Fibroblast of lung (primary cell): ENCODE measurements at regions not wholly inside any gene's neighbourhood (a gene's known extent, or its start where the extent isn't known, plus 50 kb on each side); places are given as distances from the start of the nearest gene placed in this dataset.

Experiments used
- DNase-seq, 2 donors: peaks; one replicate each; pipeline versions ENCODE4 v3.0.0 to v3.0.0-alpha.2; 2010; ENCODE audit warnings: low read depth in 2 of 2
- H2AFZ ChIP-seq: 2 replicates; pipeline ENCODE4 v1.5.1; 2012; ENCODE audit warnings: low read length, control low read depth, inconsistent platforms
- H3K27ac ChIP-seq: 2 replicates; pipeline ENCODE4 v1.5.1; 2011; ENCODE audit warnings: low read length, control low read depth; ENCODE audit not compliant: insufficient read depth
- H3K27me3 ChIP-seq: 2 replicates; pipeline ENCODE4 v1.5.1; 2011; ENCODE audit warnings: mild to moderate bottlenecking, low read length; ENCODE audit not compliant: control insufficient read depth, insufficient read depth
- H3K36me3 ChIP-seq: 2 replicates; pipeline ENCODE4 v1.5.1; 2011; ENCODE audit warnings: low read length; ENCODE audit not compliant: control insufficient read depth, insufficient read depth
- H3K4me1 ChIP-seq: 2 replicates; pipeline ENCODE4 v1.5.1; 2011; ENCODE audit warnings: low read length; ENCODE audit not compliant: control insufficient read depth, insufficient read depth; ENCODE audit errors: extremely low read depth
- H3K4me2 ChIP-seq: 2 replicates; pipeline ENCODE4 v1.5.1; 2011; ENCODE audit warnings: low read length, control low read depth; ENCODE audit not compliant: insufficient read depth; ENCODE audit errors: extremely low read depth
- H3K4me3 ChIP-seq, 4 experiments: fragments of 200-600 bp in 1 of 4; sonication (generic) in 1 of 4; replicated peaks in 1 of 4; 2 replicates each; pipeline ENCODE4 v1.5.1; 2011 to 2016; ENCODE audit warnings: low read length in 4 of 4, low read depth in 3 of 4, mild to moderate bottlenecking in 3 of 4, control low read depth in 2 of 4, inconsistent platforms in 1 of 4, mixed read lengths in 1 of 4; ENCODE audit not compliant: insufficient read depth in 1 of 4; ENCODE audit errors: control extremely low read depth in 1 of 4
- H3K79me2 ChIP-seq: 2 replicates; pipeline ENCODE4 v1.5.1; 2012; ENCODE audit warnings: mild to moderate bottlenecking, low read length, inconsistent platforms; ENCODE audit not compliant: control insufficient read depth, insufficient read depth
- H3K9ac ChIP-seq: 2 replicates; pipeline ENCODE4 v1.5.1; 2011; ENCODE audit warnings: mild to moderate bottlenecking, low read length, control low read depth; ENCODE audit not compliant: insufficient read depth
- H3K9me3 ChIP-seq: 2 replicates; pipeline ENCODE4 v1.5.1; 2012; ENCODE audit warnings: low read depth, low read length; ENCODE audit not compliant: control insufficient read depth, insufficient read depth
- H4K20me1 ChIP-seq: 2 replicates; pipeline ENCODE4 v1.5.1; 2011; ENCODE audit warnings: low read length; ENCODE audit not compliant: control insufficient read depth, insufficient read depth; ENCODE audit errors: extremely low read depth
- CTCF ChIP-seq, 2 donors: IDR thresholded peaks in 1 of 2; conservative IDR thresholded peaks in 1 of 2; 1 replicate in 1 of 2; 2 replicates in 1 of 2; pipeline ENCODE4 v1.5.1; 2011 to 2012; ENCODE audit warnings: low read length in 2 of 2, control low read depth in 1 of 2, inconsistent platforms in 1 of 2, low read depth in 1 of 2, mild to moderate bottlenecking in 1 of 2
- EZH2 ChIP-seq: IDR thresholded peaks from 2 replicates; pipeline ENCODE4 v1.5.1; 2012; ENCODE audit warnings: low read length, control low read depth, mild to moderate bottlenecking; ENCODE audit errors: missing control alignments

DNA sequence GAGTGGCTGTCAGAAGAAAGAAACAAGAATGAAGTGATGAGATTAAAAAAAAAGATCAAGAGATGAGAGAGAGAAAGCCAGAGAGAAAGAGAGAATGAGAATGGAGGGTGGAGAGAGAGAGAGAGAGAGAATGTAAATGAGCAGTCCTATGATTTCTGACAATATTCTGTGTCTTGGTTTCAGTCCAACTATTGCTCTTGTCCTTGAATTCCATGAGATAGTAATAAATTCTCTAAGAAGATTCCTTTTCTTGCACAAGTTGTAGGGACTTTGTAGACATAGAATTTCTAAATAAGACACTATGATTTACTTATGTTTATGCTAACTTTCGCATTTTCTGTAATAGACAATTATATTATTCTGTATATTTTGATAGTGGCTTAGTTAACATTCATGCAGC is 149.6 kb upstream of the CTSO start:
- Histone ChIP-seq H3K9ac (no peak overlapping the region), H3K9me3 (no peaks in the 10 kb centered on the region), H3K36me3 (no peaks in the 10 kb centered on the region), H3K4me3 (no peak overlapping the region), H2AFZ (no peak overlapping the region), H3K79me2 (no peaks in the 10 kb centered on the region), H3K27ac (no peak overlapping the region), H3K27me3 (no peaks in the 10 kb centered on the region), H4K20me1 (no peaks in the 10 kb centered on the region), H3K4me2 (no peak overlapping the region), H3K4me1 (no peaks in the 10 kb centered on the region)
- DNase-seq, result peak; percentile 21 to 26
- TF ChIP-seq CTCF (conservative IDR thresholded peaks at IDR 0.05 in 1 of 2, IDR thresholded peaks at IDR 0.05 in 1 of 2; ENCODE audit: low read depth in 1 of 2, low read length in 2 of 2) (no peak), EZH2 (no peak)

DNA sequence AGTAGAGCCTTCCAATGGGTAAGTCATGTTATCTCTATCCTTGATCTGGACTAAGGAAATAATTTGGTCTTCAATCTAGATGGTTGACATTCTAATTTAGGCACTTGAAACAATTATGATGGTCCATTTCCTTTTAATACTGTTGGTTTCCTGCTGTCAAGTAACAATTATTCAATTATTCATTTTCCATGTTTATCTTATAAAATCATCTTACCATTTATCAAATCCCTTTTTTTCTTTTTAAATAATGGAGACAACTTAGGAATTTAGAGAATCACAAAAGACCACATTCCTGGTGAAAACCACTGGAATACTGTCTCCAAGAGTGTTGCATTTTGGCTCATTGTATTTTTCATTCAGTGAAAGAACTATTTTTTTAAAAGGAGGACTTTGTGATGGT is 148.7 kb upstream of the CTSO start:
- peak in 1 of 2 donors; percentile 78 for DNase-seq
- Histone ChIP-seq H3K27me3 (no peaks in the 10 kb centered on the region), H3K79me2 (no peaks in the 10 kb centered on the region), H3K9me3 (no peaks in the 10 kb centered on the region), H2AFZ (no peak overlapping the region), H3K27ac (no peak overlapping the region), H3K4me3 (no peak overlapping the region), H4K20me1 (no peaks in the 10 kb centered on the region), H3K36me3 (no peaks in the 10 kb centered on the region), H3K4me1 (no peaks in the 10 kb centered on the region), H3K9ac (no peak overlapping the region), H3K4me2 (no peak overlapping the region)
- TF ChIP-seq EZH2 (no peak), CTCF (conservative IDR thresholded peaks at IDR 0.05 in 1 of 2, IDR thresholded peaks at IDR 0.05 in 1 of 2; ENCODE audit: low read depth in 1 of 2, low read length in 2 of 2) (no peak)

DNA sequence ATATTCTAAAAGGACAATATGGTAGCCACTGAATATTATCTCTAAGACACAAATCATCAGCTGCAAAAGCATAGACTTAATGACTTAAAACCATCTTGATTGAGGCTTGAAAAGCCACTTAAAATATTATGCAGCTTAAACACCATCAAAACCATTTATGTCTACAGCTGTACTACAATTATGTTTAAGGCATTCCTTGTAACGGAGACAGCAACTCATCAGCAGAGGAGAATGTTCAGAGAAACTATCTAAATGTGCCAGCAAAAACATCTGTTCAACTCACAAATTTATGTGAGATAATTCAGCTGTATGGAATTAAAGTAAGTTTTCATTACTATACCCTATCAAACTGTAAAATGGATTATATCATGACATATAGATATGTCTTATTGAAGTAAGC is 147.9 kb upstream of the CTSO start:
- Histone ChIP-seq H4K20me1 (no peaks in the 10 kb centered on the region), H3K9ac (no peak overlapping the region), H3K79me2 (no peaks in the 10 kb centered on the region), H2AFZ (no peak overlapping the region), H3K4me1 (no peaks in the 10 kb centered on the region), H3K27ac (no peak overlapping the region), H3K9me3 (no peaks in the 10 kb centered on the region), H3K4me2 (no peak overlapping the region), H3K27me3 (no peaks in the 10 kb centered on the region), H3K36me3 (no peaks in the 10 kb centered on the region), H3K4me3 (no peak overlapping the region)
- no peak for TF ChIP-seq EZH2
- TF ChIP-seq CTCF (conservative IDR thresholded peaks at IDR 0.05 in 1 of 2, IDR thresholded peaks at IDR 0.05 in 1 of 2; ENCODE audit: low read depth in 1 of 2, low read length in 2 of 2), result no peak
- DNase-seq, result peak; percentile 47 to 73
